ENCODE measurements at regions not wholly inside any gene's neighbourhood (a gene's known extent, or its start where the extent isn't known, plus 50 kb on each side); places are given as distances from the start of the nearest gene placed in this dataset.
"Not testable (repeated sequence)": the region's sequence is repeated elsewhere in the genome, so short reads cannot be mapped to it uniquely, and the experiment has no call there.

- in situ Hi-C loops (cut with MboI; ENCODE audit: low sequenced_read_pairs, unreplicated experiment): no loop called here
- no peak for DNase-seq (ENCODE audit: low spot score)
These were observed 67.2 kb upstream of the ZNF527 start for GRCh38 chr19:37303591-37304171.

GRCh38 chr19:37304190-37304883, 66.6 kb upstream of the ZNF527 start:
- no peak for TF ChIP-seq CTCF (IDR thresholded peaks at IDR 0.05; ENCODE audit: borderline replicate concordance, control extremely low read depth, extremely low read depth, insufficient read depth, missing control alignments)
- no peak for DNase-seq (ENCODE audit: low spot score)
- in situ Hi-C loops (cut with MboI; ENCODE audit: low sequenced_read_pairs, unreplicated experiment): no loop called here

More at GRCh38 chr19:37303591-37304171, 67.2 kb upstream of the ZNF527 start:
- TF ChIP-seq CTCF (IDR thresholded peaks at IDR 0.05; ENCODE audit: borderline replicate concordance, control extremely low read depth, extremely low read depth, insufficient read depth, missing control alignments): no peak

- DNase-seq (ENCODE audit: low spot score): no peak
- no peak for TF ChIP-seq CTCF (IDR thresholded peaks at IDR 0.05; ENCODE audit: borderline replicate concordance, control extremely low read depth, extremely low read depth, insufficient read depth, missing control alignments)
- in situ Hi-C loops (cut with MboI; ENCODE audit: low sequenced_read_pairs, unreplicated experiment): no loop called here
These were observed 66.0 kb upstream of the ZNF527 start for GRCh38 chr19:37304884-37305255.

- in situ Hi-C loops (cut with MboI; ENCODE audit: low sequenced_read_pairs, unreplicated experiment): no loop called here
- no peak for TF ChIP-seq CTCF (IDR thresholded peaks at IDR 0.05; ENCODE audit: borderline replicate concordance, control extremely low read depth, extremely low read depth, insufficient read depth, missing control alignments)
- no peak for DNase-seq (ENCODE audit: low spot score)
These were observed 64.4 kb upstream of the ZNF527 start for GRCh38 chr19:37306383-37306963.

- in situ Hi-C loops (cut with MboI; ENCODE audit: low sequenced_read_pairs, unreplicated experiment): no loop called here
- TF ChIP-seq CTCF (IDR thresholded peaks at IDR 0.05; ENCODE audit: borderline replicate concordance, control extremely low read depth, extremely low read depth, insufficient read depth, missing control alignments): peak; percentile 34
- no peak for DNase-seq (ENCODE audit: low spot score)
These were observed 60.9 kb upstream of the ZNF527 start for GRCh38 chr19:37309834-37310575.

- in situ Hi-C loops (cut with MboI; ENCODE audit: low sequenced_read_pairs, unreplicated experiment); DNase-seq (ENCODE audit: low spot score): not testable (repeated sequence)
These were observed 58.2 kb upstream of the ZNF527 start for GRCh38 chr19:37312531-37313334.

Data from GM13976 (cell line).